Smooth muscle cell (in vitro differentiated cells): ENCODE measurements at regions not wholly inside any gene's neighbourhood (a gene's known extent, or its start where the extent isn't known, plus 50 kb on each side); places are given as distances from the start of the nearest gene placed in this dataset.

ENCODE experiments used
- DNase-seq: peaks from one replicate; lab custom pipeline; 2025; ENCODE audit not compliant: unreplicated experiment; lab: John Stamatoyannopoulos, UW
- H2AFZ ChIP-seq: fragments of 200-600 bp; sonication (generic); 2 replicates; pipeline ENCODE4 v1.6.0; 2016; ENCODE audit warnings: antibody characterized with exemption, low read depth, mild to moderate bottlenecking
- H3F3A ChIP-seq: fragments of 200-600 bp; sonication (generic); 2 replicates; pipeline ENCODE4 v1.6.0; 2017; ENCODE audit warnings: antibody characterized with exemption, low read depth
- H3K27ac ChIP-seq: fragments of 200-600 bp; sonication (generic); 2 replicates; pipeline ENCODE4 v1.5.1; 2016; ENCODE audit warnings: low read depth, mild to moderate bottlenecking
- H3K27me3 ChIP-seq: fragments of 200-600 bp; sonication (generic); 2 replicates; pipeline ENCODE4 v1.6.1; 2016; ENCODE audit warnings: low read depth, mild to moderate bottlenecking
- H3K36me3 ChIP-seq: fragments of 200-600 bp; sonication (generic); 2 replicates; pipeline ENCODE4 v1.5.1; 2016; ENCODE audit warnings: low read depth
- H3K4me1 ChIP-seq: fragments of 200-600 bp; sonication (generic); 2 replicates; pipeline ENCODE4 v1.5.1; 2016; ENCODE audit warnings: low read depth
- H3K4me2 ChIP-seq: fragments of 200-600 bp; sonication (generic); 2 replicates; pipeline ENCODE4 v1.6.0; 2016; ENCODE audit warnings: mild to moderate bottlenecking
- H3K4me3 ChIP-seq: fragments of 200-600 bp; sonication (generic); 2 replicates; pipeline ENCODE4 v1.5.1; 2016; ENCODE audit warnings: mild to moderate bottlenecking
- H3K79me2 ChIP-seq: fragments of 200-600 bp; sonication (generic); 2 replicates; pipeline ENCODE4 v1.6.0; 2016; ENCODE audit warnings: low read depth, mild to moderate bottlenecking
- H3K9ac ChIP-seq: fragments of 200-600 bp; sonication (generic); 2 replicates; pipeline ENCODE4 v1.6.0; 2016; ENCODE audit warnings: low read depth
- H3K9me3 ChIP-seq: fragments of 200-600 bp; sonication (generic); replicated peaks from 2 replicates; pipeline ENCODE4 v1.5.1; 2016; ENCODE audit warnings: low read depth
- H4K20me1 ChIP-seq: fragments of 200-600 bp; sonication (generic); 2 replicates; pipeline ENCODE4 v1.6.0; 2016; ENCODE audit warnings: low read depth
- CTCF ChIP-seq: fragments of 200-600 bp; sonication (generic); IDR thresholded peaks from 2 replicates; pipeline ENCODE4 v1.5.1; 2017; ENCODE audit warnings: borderline replicate concordance, mild to moderate bottlenecking, antibody characterized with exemption; ENCODE audit not compliant: insufficient read depth, poor library complexity, severe bottlenecking
- WGBS: methylation state at CpG from one replicate; pipeline ENCODE4 v1.1.7; 2016; ENCODE audit warnings: low lambda C conversion rate; 5-methylcytosine and 5-hydroxymethylcytosine counted together

GRCh38 chr14:71574976-71575375 is 357.3 kb upstream of the RGS6 start:
- TF ChIP-seq CTCF, result no peak
- Histone ChIP-seq H3K27me3 (no peaks in the 10 kb centered on the region), H2AFZ (no peak overlapping the region), H3K9ac (no peak overlapping the region), H3K4me2 (peak overlapping the region; percentile 58), H3K4me1 (peaks cover 32% of the 10 kb centered on the region), H3K27ac (peak overlapping the region; percentile 50), H4K20me1 (no peaks in the 10 kb centered on the region), H3K4me3 (no peak overlapping the region), H3K36me3 (no peaks in the 10 kb centered on the region), H3K9me3 (no peaks in the 10 kb centered on the region), H3F3A (peaks cover 22% of the 10 kb centered on the region), H3K79me2 (peaks cover 18% of the 10 kb centered on the region)
- 28% methylated on average over 2 of the region's 2 CpGs for WGBS
- no peak for DNase-seq

GRCh38 chr14:71576472-71576871 is 355.8 kb upstream of the RGS6 start:
- Histone ChIP-seq H3K79me2 (peaks cover 26% of the 10 kb centered on the region), H3K27ac (no peak overlapping the region), H3K36me3 (no peaks in the 10 kb centered on the region), H2AFZ (no peak overlapping the region), H3K27me3 (no peaks in the 10 kb centered on the region), H3K4me2 (no peak overlapping the region), H3K9me3 (no peaks in the 10 kb centered on the region), H4K20me1 (no peaks in the 10 kb centered on the region), H3K4me1 (peaks cover 33% of the 10 kb centered on the region), H3K4me3 (no peak overlapping the region), H3F3A (peaks cover 22% of the 10 kb centered on the region), H3K9ac (no peak overlapping the region)
- no peak for TF ChIP-seq CTCF
- 94% methylated on average over 2 of the region's 2 CpGs for WGBS
- DNase-seq, result no peak

GRCh38 chr14:71579331-71579730 is 352.9 kb upstream of the RGS6 start:
- TF ChIP-seq CTCF, result no peak
- Histone ChIP-seq H3K27ac (peak overlapping the region; percentile 61), H3K4me3 (no peak overlapping the region), H3K79me2 (peaks cover 30% of the 10 kb centered on the region), H2AFZ (no peak overlapping the region), H3K36me3 (no peaks in the 10 kb centered on the region), H3K9me3 (no peaks in the 10 kb centered on the region), H4K20me1 (no peaks in the 10 kb centered on the region), H3F3A (peaks cover 24% of the 10 kb centered on the region), H3K27me3 (no peaks in the 10 kb centered on the region), H3K4me1 (peaks cover 43% of the 10 kb centered on the region), H3K9ac (no peak overlapping the region), H3K4me2 (peak overlapping the region; percentile 50)
- 28% methylated on average over 3 of the region's 3 CpGs for WGBS
- no peak for DNase-seq

GRCh38 chr14:71582705-71583104 is 349.5 kb upstream of the RGS6 start:
- TF ChIP-seq CTCF, result no peak
- peaks cover 51% of the 10 kb centered on the region for H3K79me2 ChIP-seq
- H3F3A ChIP-seq, result peaks cover 11% of the 10 kb centered on the region
- peak overlapping the region; percentile 94 for H3K27ac ChIP-seq
- WGBS, result 17% methylated on average over 1 of the region's 1 CpG
- no peaks in the 10 kb centered on the region for H3K9me3 ChIP-seq
- H3K27me3 ChIP-seq, result no peaks in the 10 kb centered on the region
- no peaks in the 10 kb centered on the region for H3K36me3 ChIP-seq
- DNase-seq, result no peak
- peak overlapping the region; percentile 64 for H3K9ac ChIP-seq
- H2AFZ ChIP-seq, result no peak overlapping the region
- H3K4me1 ChIP-seq, result peaks cover 56% of the 10 kb centered on the region
- H4K20me1 ChIP-seq, result no peaks in the 10 kb centered on the region
- no peak overlapping the region for H3K4me3 ChIP-seq
- peak overlapping the region; percentile 76 for H3K4me2 ChIP-seq
